Esophagus squamous epithelium (tissue), 5 donors: ENCODE measurements at regions not wholly inside any gene's neighbourhood (a gene's known extent, or its start where the extent isn't known, plus 50 kb on each side); places are given as distances from the start of the nearest gene placed in this dataset.
"Not testable (repeated sequence)": the region's sequence is repeated elsewhere in the genome, so short reads cannot be mapped to it uniquely, and the experiment has no call there.

Source experiments
- DNase-seq: peaks from one replicate; lab custom pipeline; 2025; lab: John Stamatoyannopoulos, UW
- H3K27ac ChIP-seq, 4 donors: fragments of 200-600 bp; sonication (generic); one replicate each; pipeline ENCODE4 v1.5.1; 2016 to 2019; ENCODE audit warnings: mild to moderate bottlenecking in 1 of 4
- H3K27me3 ChIP-seq, 4 donors: fragments of 200-600 bp; sonication (generic); 1 replicate in 3 of 4; 2 replicates in 1 of 4; pipeline versions ENCODE4 v1.5.1 to v1.6.0; 2017 to 2021; ENCODE audit warnings: antibody characterized with exemption in 1 of 4
- H3K36me3 ChIP-seq, 3 donors: fragments of 200-600 bp; sonication (generic); one replicate each; pipeline ENCODE4 v1.5.1; 2016 to 2019
- H3K4me1 ChIP-seq, 3 donors: fragments of 200-600 bp; sonication (generic); one replicate each; pipeline ENCODE4 v1.5.1; 2017 to 2019
- H3K4me3 ChIP-seq, 4 donors: fragments of 200-600 bp; sonication (generic); 1 replicate in 3 of 4; 2 replicates in 1 of 4; pipeline ENCODE4 v1.5.1; 2016 to 2019; ENCODE audit warnings: mild to moderate bottlenecking in 2 of 4, moderate library complexity in 1 of 4
- H3K9me3 ChIP-seq, 3 donors: fragments of 200-600 bp; sonication (generic); one replicate each; pipeline ENCODE4 v1.5.1; 2016 to 2019
- POLR2A ChIP-seq, 4 donors: fragments of 450-650 bp; IDR thresholded peaks; one replicate each; pipeline ENCODE4 v1.6.1; 2017; ENCODE audit warnings: antibody characterized with exemption in 4 of 4, mild to moderate bottlenecking in 4 of 4, moderate library complexity in 3 of 4
- WGBS, 2 donors: methylation state at CpG; one replicate each; pipeline ENCODE4 v1.1.5; 2018; 5-methylcytosine and 5-hydroxymethylcytosine counted together
- intact Hi-C: fragments of 100-400 bp; cut with DNase I; formaldehyde crosslinking; loops from one replicate; pipeline ENCODE4 v1.15.0; 2022
- TF ChIP-seq, protein P1 (sequence below), 6 experiments: fragments of 450-650 bp in 4 of 6; fragments of 200-600 bp in 2 of 6; sonication (generic) in 2 of 6; IDR thresholded peaks; one replicate each; pipeline ENCODE4 v1.5.1; 2016 to 2019; ENCODE audit warnings: antibody characterized with exemption in 6 of 6, mild to moderate bottlenecking in 4 of 6, moderate library complexity in 4 of 6
- donor health status: DM: yes; HTN: yes; CAD: no.

DNA sequence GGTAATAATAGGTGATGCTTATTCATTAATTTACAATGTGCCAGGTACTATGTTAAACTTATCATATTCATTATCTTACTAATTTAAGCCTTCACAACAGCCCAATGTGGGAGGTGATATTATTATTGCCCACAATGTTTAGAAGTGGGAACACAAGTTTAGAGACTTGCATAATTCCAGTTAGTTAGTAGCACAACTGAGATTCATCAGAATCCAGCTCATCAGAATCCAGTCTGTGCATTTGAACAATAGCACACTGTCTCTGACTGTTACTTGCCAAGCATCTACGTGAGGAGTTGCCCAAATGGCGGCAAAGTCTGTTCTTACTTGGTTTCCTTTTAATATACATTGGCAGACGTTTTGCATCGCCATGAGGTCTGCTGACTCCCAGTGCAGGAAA, 110.9 kb upstream of the BASP1 start:
- Histone ChIP-seq H3K9me3 (no peaks in the 10 kb centered on the region), H3K27me3 (no peaks in the 10 kb centered on the region), H3K36me3 (no peaks in the 10 kb centered on the region), H3K27ac (no peak overlapping the region), H3K4me3 (no peak overlapping the region), H3K4me1 (peaks cover 0 to 9% (median 0%) of the 10 kb centered on the region in 3 donors)
- no peak for DNase-seq
- WGBS, 2 donors: 70 to 73% methylated on average over 4 of the region's 4 CpGs
- intact Hi-C loops: no loop called here
- TF ChIP-seq, protein P1, sequence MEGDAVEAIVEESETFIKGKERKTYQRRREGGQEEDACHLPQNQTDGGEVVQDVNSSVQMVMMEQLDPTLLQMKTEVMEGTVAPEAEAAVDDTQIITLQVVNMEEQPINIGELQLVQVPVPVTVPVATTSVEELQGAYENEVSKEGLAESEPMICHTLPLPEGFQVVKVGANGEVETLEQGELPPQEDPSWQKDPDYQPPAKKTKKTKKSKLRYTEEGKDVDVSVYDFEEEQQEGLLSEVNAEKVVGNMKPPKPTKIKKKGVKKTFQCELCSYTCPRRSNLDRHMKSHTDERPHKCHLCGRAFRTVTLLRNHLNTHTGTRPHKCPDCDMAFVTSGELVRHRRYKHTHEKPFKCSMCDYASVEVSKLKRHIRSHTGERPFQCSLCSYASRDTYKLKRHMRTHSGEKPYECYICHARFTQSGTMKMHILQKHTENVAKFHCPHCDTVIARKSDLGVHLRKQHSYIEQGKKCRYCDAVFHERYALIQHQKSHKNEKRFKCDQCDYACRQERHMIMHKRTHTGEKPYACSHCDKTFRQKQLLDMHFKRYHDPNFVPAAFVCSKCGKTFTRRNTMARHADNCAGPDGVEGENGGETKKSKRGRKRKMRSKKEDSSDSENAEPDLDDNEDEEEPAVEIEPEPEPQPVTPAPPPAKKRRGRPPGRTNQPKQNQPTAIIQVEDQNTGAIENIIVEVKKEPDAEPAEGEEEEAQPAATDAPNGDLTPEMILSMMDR (IDR thresholded peaks at IDR 0.05): no peak
- no peak for TF ChIP-seq POLR2A (IDR thresholded peaks at IDR 0.05)

DNA sequence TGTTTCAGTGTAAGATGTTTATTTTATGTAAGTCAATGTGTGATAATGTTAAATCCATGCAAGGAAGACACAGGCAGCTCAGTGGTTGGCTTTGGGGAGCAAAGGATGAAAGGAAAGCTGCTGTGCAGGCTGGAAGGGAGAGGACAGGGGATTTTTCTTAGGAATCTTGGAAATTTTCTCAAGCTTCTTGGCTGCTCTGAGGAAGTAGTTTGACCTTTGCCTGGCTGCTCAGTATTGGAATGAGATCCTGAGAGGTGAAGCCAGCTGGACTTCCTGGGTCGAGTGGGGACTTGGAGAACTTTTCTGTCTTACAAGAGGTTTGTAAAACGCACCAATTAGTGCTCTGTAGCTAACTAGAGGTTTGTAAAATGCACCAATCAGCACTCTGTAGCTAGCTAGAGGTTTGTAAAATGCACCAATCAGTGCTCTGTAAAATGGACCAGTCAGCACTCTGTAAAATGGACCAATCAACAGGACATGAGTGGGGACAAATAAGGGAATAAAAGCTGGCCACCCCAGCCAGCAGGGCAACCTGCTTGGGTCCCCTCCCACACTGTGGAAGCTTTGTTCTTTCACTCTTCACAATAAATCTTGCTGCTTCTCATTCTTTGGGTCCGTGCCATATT, 105.2 kb upstream of the BASP1 start:
- H3K9me3 ChIP-seq, H3K36me3 ChIP-seq, H3K27ac ChIP-seq, H3K4me3 ChIP-seq, DNase-seq, H3K27me3 ChIP-seq, intact Hi-C loops: not testable (repeated sequence)
- 54 to 77% methylated on average over 3 of the region's 3 CpGs for WGBS, 2 donors
- peaks cover 0 to 13% (median 5%) of the 10 kb centered on the region in 3 donors for H3K4me1 ChIP-seq

DNA sequence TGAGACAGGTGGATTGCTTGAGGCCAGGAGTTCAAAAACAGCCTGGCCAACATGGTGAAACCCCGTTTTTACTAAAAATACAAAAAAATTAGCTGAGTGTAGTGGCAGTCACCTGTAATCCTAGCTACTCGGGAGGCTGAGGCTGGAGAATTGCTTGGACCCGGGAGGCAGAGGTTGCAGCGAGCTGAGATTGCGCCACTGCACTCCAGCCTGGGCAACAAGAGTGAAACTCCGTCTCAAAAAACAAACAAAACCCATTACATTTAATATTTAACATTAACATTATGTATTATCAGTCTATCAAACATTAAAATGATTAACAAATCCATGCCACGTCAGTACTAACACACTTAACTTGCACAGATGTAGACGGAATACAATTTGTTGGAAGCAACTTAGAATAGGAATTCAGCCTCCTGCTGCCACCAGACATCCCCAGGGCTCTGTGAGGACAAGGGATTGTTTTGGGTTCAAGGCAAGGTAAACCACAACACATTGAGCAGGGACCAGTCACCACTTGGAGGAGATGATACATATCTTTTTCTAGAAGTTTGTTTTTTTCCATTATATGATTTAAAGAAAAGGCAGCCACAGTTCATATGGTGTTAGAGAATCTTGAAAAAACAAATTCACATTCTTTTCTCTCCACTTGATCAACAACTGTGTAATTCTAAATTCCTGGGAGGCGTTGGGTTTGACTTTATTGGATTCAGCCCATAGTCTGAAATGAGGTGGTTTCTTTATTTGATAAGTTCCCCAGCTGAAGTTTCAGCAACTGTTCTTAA, 104.1 kb upstream of the BASP1 start:
- Histone ChIP-seq H3K27ac (no peak overlapping the region), H3K4me3 (no peak overlapping the region), H3K4me1 (peaks cover 0 to 13% (median 5%) of the 10 kb centered on the region in 3 donors), H3K27me3 (no peaks in the 10 kb centered on the region), H3K9me3 (no peaks in the 10 kb centered on the region), H3K36me3 (no peaks in the 10 kb centered on the region)
- TF ChIP-seq, protein P1 (IDR thresholded peaks at IDR 0.05): no peak
- TF ChIP-seq POLR2A (IDR thresholded peaks at IDR 0.05): no peak
- intact Hi-C loops: no loop called here
- DNase-seq: no peak
- 71 to 78% methylated on average over 9 of the region's 9 CpGs for WGBS, 2 donors

DNA sequence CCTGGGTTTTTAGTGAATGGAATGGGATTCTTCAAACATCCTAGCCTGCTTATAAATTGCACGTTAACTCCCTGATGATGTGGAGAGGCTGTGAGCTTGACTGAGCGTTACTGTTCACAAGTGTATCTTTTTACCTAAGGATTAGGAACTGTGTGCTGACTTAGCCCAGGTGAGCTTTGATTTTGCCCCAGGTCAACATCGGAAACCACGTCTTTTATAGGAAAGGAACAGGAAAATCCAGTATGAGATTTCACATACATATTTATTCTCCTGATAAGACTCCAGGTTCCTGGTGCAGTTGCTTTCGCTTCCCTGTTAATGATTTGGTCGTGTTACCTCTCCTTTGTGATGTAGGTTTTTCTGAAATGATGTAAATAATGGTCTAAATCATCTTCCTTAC, 103.2 kb upstream of the BASP1 start:
- H3K27ac ChIP-seq: no peak overlapping the region
- H3K4me3 ChIP-seq: no peak overlapping the region
- no peaks in the 10 kb centered on the region for H3K27me3 ChIP-seq
- peaks cover 0 to 20% (median 9%) of the 10 kb centered on the region in 3 donors for H3K4me1 ChIP-seq
- WGBS, 2 donors: 35 to 45% methylated on average over 6 of the region's 6 CpGs
- no peaks in the 10 kb centered on the region for H3K36me3 ChIP-seq
- intact Hi-C loops: no loop called here
- H3K9me3 ChIP-seq: no peaks in the 10 kb centered on the region
- TF ChIP-seq, protein P1 (IDR thresholded peaks at IDR 0.05): no peak
- TF ChIP-seq POLR2A (IDR thresholded peaks at IDR 0.05): no peak
- no peak for DNase-seq

DNA sequence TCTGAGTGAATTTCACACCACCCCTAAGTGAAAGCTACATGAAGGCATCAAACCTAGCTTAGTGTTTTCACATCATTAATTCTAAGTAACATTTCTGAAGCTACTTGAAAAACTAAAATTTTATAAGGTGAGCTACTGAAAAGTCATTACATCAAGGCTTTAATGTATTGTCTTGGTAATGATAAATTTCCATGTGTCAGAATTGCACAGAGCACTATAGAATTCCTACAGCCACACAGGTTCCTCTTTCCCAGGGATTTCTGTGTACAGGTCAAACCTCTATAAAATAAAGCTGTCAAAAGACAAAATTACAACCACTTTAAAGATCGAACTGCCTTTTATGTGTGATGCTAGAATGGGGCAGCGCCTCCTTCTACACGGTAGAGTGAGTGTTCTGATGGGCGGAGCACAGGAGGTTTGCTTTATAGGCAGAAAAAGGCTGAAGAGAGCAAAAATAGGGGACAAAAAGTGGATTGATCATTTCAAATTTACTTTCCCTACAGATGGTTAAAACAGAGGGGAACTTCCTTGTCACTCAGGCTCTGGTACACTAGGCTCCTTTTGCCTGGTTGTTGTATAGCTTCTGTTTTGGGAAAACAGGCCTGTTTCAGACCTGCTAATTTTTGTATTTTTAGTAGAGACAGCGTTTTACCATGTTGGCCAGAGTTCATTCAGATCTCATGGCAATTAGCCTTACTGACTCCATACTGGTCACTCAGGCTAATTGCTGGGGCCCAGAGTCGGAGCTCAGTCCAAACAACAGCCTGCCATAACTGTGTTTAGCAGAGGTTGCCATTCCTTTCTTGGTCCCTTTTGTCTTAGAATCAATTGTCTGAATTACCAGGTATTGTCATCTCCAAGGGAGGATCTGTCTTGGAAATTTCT, 102.5 kb upstream of the BASP1 start:
- no peak for TF ChIP-seq POLR2A (IDR thresholded peaks at IDR 0.05)
- TF ChIP-seq, protein P1 (IDR thresholded peaks at IDR 0.05): no peak
- Histone ChIP-seq H3K27me3 (no peaks in the 10 kb centered on the region), H3K27ac (no peak overlapping the region), H3K4me3 (no peak overlapping the region), H3K36me3 (no peaks in the 10 kb centered on the region), H3K9me3 (no peaks in the 10 kb centered on the region), H3K4me1 (peaks cover 0 to 20% (median 9%) of the 10 kb centered on the region in 3 donors)
- intact Hi-C loops: no loop called here
- WGBS, 2 donors: 72 to 74% methylated on average over 6 of the region's 6 CpGs
- no peak for DNase-seq
